GM12873 (cell line): ENCODE measurements at regions not wholly inside any gene's neighbourhood (a gene's known extent, or its start where the extent isn't known, plus 50 kb on each side); places are given as distances from the start of the nearest gene placed in this dataset.

Source experiments
- TF ChIP-seq, protein P1 (sequence below): IDR thresholded peaks from 2 replicates; pipeline ENCODE4 v1.5.1; 2012; ENCODE audit warnings: low read depth, mild to moderate bottlenecking, moderate library complexity, low read length, control low read depth; ENCODE audit not compliant: insufficient read depth; ENCODE audit errors: missing control alignments

DNA sequence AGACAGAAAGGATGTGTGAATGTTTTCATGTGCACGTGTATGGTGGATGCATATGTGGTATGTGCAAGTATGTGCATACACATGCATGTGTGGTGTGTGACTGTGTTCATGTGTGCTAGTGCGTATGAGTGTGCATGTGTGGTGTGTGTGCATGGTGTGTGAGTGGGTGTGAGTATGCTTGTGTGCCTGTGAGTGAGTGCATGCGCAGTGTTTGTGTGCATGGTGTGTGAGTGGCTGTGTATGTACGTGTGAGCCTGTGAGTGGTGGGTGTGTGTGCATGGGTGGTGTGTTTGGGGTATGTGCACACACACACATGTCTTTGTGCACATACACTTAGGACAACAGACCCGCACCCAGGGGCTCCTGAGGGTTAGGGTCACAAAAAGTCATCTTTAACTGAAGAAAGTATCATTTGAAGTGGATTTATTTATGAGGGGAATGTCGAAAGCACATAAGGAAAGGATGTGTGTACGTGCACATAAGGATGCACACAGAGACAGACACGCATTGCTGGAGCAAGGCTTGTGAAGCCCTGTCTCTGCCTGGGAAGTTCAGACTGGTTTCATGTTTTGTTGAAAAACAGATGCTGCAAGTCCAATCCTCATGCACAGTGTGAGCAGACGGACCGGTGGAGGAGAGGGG lies 237.0 kb downstream of the SYK start:
- TF ChIP-seq, protein P1, sequence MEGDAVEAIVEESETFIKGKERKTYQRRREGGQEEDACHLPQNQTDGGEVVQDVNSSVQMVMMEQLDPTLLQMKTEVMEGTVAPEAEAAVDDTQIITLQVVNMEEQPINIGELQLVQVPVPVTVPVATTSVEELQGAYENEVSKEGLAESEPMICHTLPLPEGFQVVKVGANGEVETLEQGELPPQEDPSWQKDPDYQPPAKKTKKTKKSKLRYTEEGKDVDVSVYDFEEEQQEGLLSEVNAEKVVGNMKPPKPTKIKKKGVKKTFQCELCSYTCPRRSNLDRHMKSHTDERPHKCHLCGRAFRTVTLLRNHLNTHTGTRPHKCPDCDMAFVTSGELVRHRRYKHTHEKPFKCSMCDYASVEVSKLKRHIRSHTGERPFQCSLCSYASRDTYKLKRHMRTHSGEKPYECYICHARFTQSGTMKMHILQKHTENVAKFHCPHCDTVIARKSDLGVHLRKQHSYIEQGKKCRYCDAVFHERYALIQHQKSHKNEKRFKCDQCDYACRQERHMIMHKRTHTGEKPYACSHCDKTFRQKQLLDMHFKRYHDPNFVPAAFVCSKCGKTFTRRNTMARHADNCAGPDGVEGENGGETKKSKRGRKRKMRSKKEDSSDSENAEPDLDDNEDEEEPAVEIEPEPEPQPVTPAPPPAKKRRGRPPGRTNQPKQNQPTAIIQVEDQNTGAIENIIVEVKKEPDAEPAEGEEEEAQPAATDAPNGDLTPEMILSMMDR: no peak

DNA sequence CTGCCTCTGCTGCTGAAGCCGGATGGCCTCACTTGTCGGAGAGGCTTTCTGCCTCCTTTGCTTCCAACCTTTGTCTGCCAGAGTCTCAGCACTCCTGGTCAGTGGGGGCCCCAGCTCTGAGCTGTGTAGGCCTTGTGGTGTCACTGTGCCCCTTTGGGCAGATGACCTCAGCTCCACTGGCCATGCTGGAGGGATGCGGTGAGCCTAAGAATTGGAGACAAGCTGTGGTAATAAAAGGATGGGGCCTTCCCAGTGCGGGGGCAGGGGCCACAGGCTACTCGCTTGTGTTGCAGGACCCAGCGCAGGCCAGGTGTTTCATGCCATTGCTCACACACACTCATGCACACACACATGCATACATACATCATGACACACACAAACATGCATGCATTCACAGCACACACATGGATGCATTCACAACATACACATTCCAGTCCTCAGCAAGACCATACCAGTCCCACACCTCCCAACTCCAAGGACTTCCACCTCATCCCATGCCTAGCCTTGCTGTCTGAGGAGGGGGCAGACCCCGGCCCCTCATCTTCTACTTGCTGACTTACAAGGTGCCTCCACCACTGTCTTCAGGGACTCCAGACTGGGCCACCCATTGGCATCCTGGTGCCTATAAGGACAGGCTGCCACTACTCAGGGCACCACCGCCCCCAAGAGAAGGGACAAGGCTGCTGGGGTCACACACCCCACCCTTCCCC lies 237.7 kb downstream of the SYK start:
- TF ChIP-seq, protein P1: no peak

DNA sequence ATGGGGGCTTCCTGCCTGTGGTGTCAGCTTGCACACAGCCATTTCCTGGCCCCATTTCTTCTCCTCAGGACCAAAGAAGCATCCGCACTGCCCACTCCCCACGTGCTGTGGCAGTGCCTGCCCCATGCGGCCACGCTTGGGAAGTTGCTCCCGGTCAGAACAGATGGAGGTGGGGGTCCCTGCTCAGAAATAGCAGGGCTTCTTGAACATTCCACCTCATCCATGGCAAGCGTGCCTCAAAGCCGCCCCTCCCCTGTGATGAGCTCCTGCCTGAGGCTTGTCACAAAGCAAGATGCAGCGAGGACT lies 238.2 kb downstream of the SYK start:
- TF ChIP-seq, protein P1: no peak

DNA sequence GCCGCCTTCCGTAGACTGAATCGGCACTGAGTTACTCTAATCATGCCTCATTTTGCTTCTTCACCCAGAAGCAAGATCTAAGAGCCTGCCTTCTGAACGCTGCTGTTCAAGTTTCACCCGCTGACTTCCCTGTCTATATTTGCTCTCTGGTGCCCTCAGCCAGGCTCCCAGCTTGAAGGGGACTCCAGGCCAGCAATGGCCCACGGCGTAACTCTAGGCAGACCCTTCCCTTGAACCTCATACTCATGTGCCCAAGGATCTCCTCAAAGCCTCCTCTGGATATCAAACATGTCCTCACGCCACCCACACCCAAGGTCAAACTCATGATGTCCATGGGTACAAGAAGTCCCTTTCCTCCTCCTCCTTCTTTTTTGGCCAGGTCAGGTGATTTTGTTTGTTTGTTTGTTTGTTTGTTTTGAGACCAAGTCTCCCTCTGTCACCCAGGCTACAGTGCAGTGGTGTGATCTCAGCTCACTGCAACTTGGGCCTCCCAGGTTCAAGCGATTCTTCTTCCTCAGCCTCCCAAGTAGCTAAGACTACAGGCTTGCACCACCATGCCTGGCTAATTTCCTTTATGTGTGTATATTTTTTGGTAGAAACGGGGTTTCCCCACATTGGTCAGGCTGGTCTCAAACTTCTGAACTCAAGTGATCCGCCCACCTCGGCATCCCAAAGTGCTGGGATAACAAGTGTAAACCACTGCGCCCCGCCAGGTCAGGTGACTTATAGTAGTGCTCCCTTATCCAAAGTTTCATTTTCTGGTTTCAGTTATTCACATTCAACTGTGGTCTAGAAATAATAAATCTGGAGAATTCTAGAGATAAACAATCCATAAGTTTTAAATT lies 239.0 kb downstream of the SYK start:
- TF ChIP-seq, protein P1: no peak

DNA sequence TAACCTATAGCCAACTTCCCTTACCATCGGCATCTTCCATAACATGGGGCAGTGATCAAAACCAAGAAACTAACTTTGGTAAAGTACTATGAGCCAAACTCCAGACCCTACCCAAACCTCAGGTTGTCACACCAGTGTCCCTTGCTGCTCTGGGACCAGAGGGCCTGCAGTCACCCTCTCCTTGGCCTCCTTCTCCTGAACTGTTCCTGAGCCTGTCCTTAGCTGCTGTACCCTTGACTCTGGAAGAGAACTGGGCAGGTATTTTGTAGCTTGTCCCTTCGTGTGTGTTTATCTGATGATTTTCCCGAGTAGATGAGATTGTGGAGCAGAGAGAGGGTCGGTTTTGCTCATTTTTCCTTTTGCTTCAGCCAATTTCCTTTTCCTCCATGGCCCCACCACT lies 240.4 kb downstream of the SYK start:
- TF ChIP-seq, protein P1: no peak

DNA sequence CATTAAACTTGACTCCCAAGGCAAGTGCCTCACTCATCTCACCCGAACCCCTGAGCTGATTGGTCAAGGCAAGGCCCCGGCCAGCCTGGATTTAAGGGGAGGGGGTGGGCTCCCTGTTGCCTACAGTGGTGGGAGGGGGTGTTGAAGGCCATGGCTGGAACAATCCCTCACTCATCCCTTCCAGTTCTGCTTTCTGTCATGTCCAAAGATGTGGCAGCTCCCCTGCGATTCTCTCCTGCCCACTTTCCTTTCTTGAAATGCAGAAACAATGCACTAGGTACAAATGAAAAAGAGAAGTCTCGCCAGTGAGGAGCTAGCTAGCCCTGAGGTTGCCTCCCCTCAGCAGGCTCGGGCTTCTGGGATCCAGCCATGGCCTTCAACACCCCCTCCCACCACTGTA lies 240.9 kb downstream of the SYK start:
- TF ChIP-seq, protein P1: no peak
